ENCODE measurements at regions not wholly inside any gene's neighbourhood (a gene's known extent, or its start where the extent isn't known, plus 50 kb on each side); places are given as distances from the start of the nearest gene placed in this dataset.

DNA sequence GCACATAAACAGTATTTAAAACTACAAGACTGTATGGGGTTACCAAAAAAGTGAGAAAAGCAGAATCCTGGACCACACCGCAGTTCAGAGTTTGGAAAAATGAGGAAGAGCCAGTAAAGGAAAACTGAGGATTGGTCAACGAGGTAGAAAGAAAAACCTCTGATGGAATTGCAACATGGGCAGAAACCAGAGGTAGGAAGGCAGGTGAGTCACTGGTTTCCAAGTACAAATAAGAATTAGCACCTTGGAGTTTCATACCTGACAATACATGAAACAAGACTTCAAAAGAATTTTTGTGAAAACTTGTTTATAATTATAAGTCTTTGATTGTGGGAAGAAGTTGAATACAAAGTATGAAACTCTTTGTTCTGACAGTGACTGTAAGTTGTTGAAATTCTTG is 533.7 kb upstream of the DAB1 start:
- DNase-seq (ENCODE audit: low read depth) = no peak
- TF ChIP-seq, protein P1, sequence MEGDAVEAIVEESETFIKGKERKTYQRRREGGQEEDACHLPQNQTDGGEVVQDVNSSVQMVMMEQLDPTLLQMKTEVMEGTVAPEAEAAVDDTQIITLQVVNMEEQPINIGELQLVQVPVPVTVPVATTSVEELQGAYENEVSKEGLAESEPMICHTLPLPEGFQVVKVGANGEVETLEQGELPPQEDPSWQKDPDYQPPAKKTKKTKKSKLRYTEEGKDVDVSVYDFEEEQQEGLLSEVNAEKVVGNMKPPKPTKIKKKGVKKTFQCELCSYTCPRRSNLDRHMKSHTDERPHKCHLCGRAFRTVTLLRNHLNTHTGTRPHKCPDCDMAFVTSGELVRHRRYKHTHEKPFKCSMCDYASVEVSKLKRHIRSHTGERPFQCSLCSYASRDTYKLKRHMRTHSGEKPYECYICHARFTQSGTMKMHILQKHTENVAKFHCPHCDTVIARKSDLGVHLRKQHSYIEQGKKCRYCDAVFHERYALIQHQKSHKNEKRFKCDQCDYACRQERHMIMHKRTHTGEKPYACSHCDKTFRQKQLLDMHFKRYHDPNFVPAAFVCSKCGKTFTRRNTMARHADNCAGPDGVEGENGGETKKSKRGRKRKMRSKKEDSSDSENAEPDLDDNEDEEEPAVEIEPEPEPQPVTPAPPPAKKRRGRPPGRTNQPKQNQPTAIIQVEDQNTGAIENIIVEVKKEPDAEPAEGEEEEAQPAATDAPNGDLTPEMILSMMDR (IDR thresholded peaks at IDR 0.05; ENCODE audit: low read length, missing control alignments) = no peak

GRCh38 chr1:57951390-57951789 is 527.5 kb upstream of the DAB1 start:
- TF ChIP-seq, protein P1 (IDR thresholded peaks at IDR 0.05; ENCODE audit: low read length, missing control alignments) = no peak
- no peak overlapping the region for H3K4me3 ChIP-seq (replicated peaks; ENCODE audit: low read depth, low read length)
- no peak for DNase-seq (ENCODE audit: low read depth)

More for the DNA sequence above, 533.7 kb upstream of the DAB1 start:
- no peak overlapping the region for H3K4me3 ChIP-seq (replicated peaks; ENCODE audit: low read depth, low read length)

DNA sequence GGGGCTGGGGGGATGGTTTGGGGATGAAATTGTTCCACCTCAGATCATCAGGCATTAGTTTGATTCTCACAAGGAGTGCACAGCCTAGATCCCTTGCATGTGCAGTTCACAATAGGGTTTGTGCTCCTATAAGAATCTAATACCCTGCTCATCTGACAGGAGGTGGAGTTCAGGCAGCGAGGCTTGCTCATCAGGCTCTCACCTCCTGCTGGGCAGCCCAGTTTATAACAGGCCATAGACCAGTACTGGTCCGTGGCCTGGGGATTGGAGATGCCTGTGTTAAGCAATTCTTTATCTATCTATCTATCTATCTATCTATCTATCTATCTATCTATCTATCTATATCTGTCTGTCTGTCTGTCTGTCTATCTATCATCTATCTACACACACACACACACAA is 525.3 kb upstream of the DAB1 start:
- no peak overlapping the region for H3K4me3 ChIP-seq (replicated peaks; ENCODE audit: low read depth, low read length)
- no peak for DNase-seq (ENCODE audit: low read depth)
- TF ChIP-seq, protein P1 (IDR thresholded peaks at IDR 0.05; ENCODE audit: low read length, missing control alignments) = no peak

GRCh38 chr1:57947471-57947870 is 523.6 kb upstream of the DAB1 start:
- H3K4me3 ChIP-seq (replicated peaks; ENCODE audit: low read depth, low read length) = no peak overlapping the region
- DNase-seq (ENCODE audit: low read depth) = no peak
- TF ChIP-seq, protein P1 (IDR thresholded peaks at IDR 0.05; ENCODE audit: low read length, missing control alignments) = no peak

DNA sequence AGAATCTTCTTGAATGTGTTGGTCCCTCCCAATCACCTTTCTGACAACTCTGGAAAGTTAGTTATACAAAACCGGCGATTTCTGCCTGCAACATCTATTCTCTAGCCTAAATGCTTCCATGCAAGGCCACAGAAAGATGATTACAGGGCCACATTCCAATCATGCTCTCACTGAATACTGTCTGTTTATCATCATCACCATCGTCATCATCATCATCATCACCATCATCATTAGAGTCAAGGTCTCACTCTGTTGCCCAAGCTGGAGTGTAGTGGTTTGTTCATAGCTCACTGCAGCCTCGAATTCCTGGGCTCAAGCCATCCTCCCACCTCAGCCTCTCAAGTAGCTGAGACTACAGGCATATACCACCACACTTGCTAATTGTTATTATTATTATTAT is 521.2 kb upstream of the DAB1 start:
- TF ChIP-seq, protein P1 (IDR thresholded peaks at IDR 0.05; ENCODE audit: low read length, missing control alignments) = no peak
- DNase-seq (ENCODE audit: low read depth) = no peak
- no peak overlapping the region for H3K4me3 ChIP-seq (replicated peaks; ENCODE audit: low read depth, low read length)

GRCh38 chr1:57943365-57943764 is 519.5 kb upstream of the DAB1 start:
- no peak overlapping the region for H3K4me3 ChIP-seq (replicated peaks; ENCODE audit: low read depth, low read length)
- no peak for DNase-seq (ENCODE audit: low read depth)
- TF ChIP-seq, protein P1 (IDR thresholded peaks at IDR 0.05; ENCODE audit: low read length, missing control alignments) = no peak

DNA sequence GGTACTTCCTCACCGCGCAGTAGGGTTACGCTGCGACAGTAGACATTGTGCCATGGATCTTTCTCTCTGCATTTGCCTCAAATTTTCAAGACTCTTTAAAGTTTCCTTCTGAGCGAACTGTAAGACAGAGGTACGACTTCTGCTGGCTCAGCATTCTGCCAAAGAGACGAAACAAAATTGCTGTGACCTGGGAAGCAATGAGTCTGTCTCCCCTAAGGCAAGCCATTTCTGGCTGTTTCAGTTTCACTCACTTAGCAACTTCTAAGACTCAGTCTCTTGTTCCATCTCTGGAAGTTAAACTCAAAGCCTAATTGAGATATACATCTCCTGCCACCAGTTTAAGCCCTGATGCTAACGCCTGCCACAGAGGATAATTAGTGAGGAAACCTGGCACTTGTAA is 510.9 kb upstream of the DAB1 start:
- H3K4me3 ChIP-seq (replicated peaks; ENCODE audit: low read depth, low read length) = no peak overlapping the region
- TF ChIP-seq, protein P1 (IDR thresholded peaks at IDR 0.05; ENCODE audit: low read length, missing control alignments) = no peak
- no peak for DNase-seq (ENCODE audit: low read depth)
